ENCODE measurements at regions not wholly inside any gene's neighbourhood (a gene's known extent, or its start where the extent isn't known, plus 50 kb on each side); places are given as distances from the start of the nearest gene placed in this dataset.

GRCh38 chr13:33911521-33911920, 93.6 kb downstream of the RFC3 start:
- H3K4me3 ChIP-seq (ENCODE audit: low read depth, low read length) = no peak overlapping the region
- no peak for DNase-seq (ENCODE audit: low read depth)
- TF ChIP-seq MAX (IDR thresholded peaks at IDR 0.05; ENCODE audit: low read depth, low read length) (no peak), CTCF (IDR thresholded peaks at IDR 0.05; ENCODE audit: low read depth, low read length) (no peak), POLR2A (IDR thresholded peaks at IDR 0.05; ENCODE audit: extremely low read depth, insufficient read length) (no peak), MYC (IDR thresholded peaks at IDR 0.05; ENCODE audit: low read depth, low read length) (no peak)

- H3K4me3 ChIP-seq (ENCODE audit: low read depth, low read length) = no peak overlapping the region
- TF ChIP-seq POLR2A (IDR thresholded peaks at IDR 0.05; ENCODE audit: extremely low read depth, insufficient read length) = no peak
- TF ChIP-seq CTCF (IDR thresholded peaks at IDR 0.05; ENCODE audit: low read depth, low read length) = no peak
- TF ChIP-seq MAX (IDR thresholded peaks at IDR 0.05; ENCODE audit: low read depth, low read length) = no peak
- TF ChIP-seq MYC (IDR thresholded peaks at IDR 0.05; ENCODE audit: low read depth, low read length) = no peak
- no peak for DNase-seq (ENCODE audit: low read depth)
These were observed 95.9 kb downstream of the RFC3 start for GRCh38 chr13:33913829-33914228.

- TF ChIP-seq CTCF (IDR thresholded peaks at IDR 0.05; ENCODE audit: low read depth, low read length) (no peak), POLR2A (IDR thresholded peaks at IDR 0.05; ENCODE audit: extremely low read depth, insufficient read length) (no peak), MYC (IDR thresholded peaks at IDR 0.05; ENCODE audit: low read depth, low read length) (no peak), MAX (IDR thresholded peaks at IDR 0.05; ENCODE audit: low read depth, low read length) (no peak)
- H3K4me3 ChIP-seq (ENCODE audit: low read depth, low read length) = no peak overlapping the region
- DNase-seq (ENCODE audit: low read depth) = no peak
These were observed 99.2 kb downstream of the RFC3 start for GRCh38 chr13:33917190-33917589.

GRCh38 chr13:33918199-33918932, 100.4 kb downstream of the RFC3 start:
- H3K4me3 ChIP-seq (ENCODE audit: low read depth, low read length) = no peak overlapping the region
- DNase-seq (ENCODE audit: low read depth) = peak; percentile 73
- TF ChIP-seq MAX (IDR thresholded peaks at IDR 0.05; ENCODE audit: low read depth, low read length) (peak; percentile 14; the same call in 1 of the 2 replicates), POLR2A (IDR thresholded peaks at IDR 0.05; ENCODE audit: extremely low read depth, insufficient read length) (no peak)

GRCh38 chr13:33919120-33919519, 101.2 kb downstream of the RFC3 start:
- no peak overlapping the region for H3K4me3 ChIP-seq (ENCODE audit: low read depth, low read length)
- TF ChIP-seq CTCF (IDR thresholded peaks at IDR 0.05; ENCODE audit: low read depth, low read length) = no peak
- no peak for TF ChIP-seq MYC (IDR thresholded peaks at IDR 0.05; ENCODE audit: low read depth, low read length)
- TF ChIP-seq POLR2A (IDR thresholded peaks at IDR 0.05; ENCODE audit: extremely low read depth, insufficient read length) = no peak
- no peak for TF ChIP-seq MAX (IDR thresholded peaks at IDR 0.05; ENCODE audit: low read depth, low read length)
- no peak for DNase-seq (ENCODE audit: low read depth)

- DNase-seq (ENCODE audit: low read depth) = no peak
- no peak overlapping the region for H3K4me3 ChIP-seq (ENCODE audit: low read depth, low read length)
- TF ChIP-seq POLR2A (IDR thresholded peaks at IDR 0.05; ENCODE audit: extremely low read depth, insufficient read length) = no peak
- TF ChIP-seq MYC (IDR thresholded peaks at IDR 0.05; ENCODE audit: low read depth, low read length) = no peak
- TF ChIP-seq CTCF (IDR thresholded peaks at IDR 0.05; ENCODE audit: low read depth, low read length) = no peak
- TF ChIP-seq MAX (IDR thresholded peaks at IDR 0.05; ENCODE audit: low read depth, low read length) = no peak
These were observed 107.6 kb downstream of the RFC3 start for GRCh38 chr13:33925563-33925962.
